ENCODE measurements at regions not wholly inside any gene's neighbourhood (a gene's known extent, or its start where the extent isn't known, plus 50 kb on each side); places are given as distances from the start of the nearest gene placed in this dataset.

GRCh38 chr9:82456642-82457041 is 468.1 kb downstream of the SPATA31D1 start:
- 80% methylated on average over 1 of the region's 1 CpG for WGBS (ENCODE audit: insufficient coverage)
- POLR2A ChIA-PET, result no interaction called here
- no peak overlapping the region for H3K4me2 ChIP-seq (replicated peaks; ENCODE audit: low read depth, low read length, poor library complexity, severe bottlenecking)
- no peaks in the 10 kb centered on the region for H3K79me2 ChIP-seq (ENCODE audit: control insufficient read depth, insufficient read depth, low read length)
- H3K9ac ChIP-seq (ENCODE audit: low read length), result no peak overlapping the region
- H3K36me3 ChIP-seq (replicated peaks in 1 of 2; ENCODE audit: control extremely low read depth in 1 of 2, control insufficient read depth in 1 of 2, extremely low read depth in 1 of 2, insufficient read depth in 2 of 2, low read length in 1 of 2), result no peaks in the 10 kb centered on the region
- no peak overlapping the region for H2AFZ ChIP-seq (ENCODE audit: insufficient read depth, low read depth, low read length, poor library complexity, severe bottlenecking)
- H3K27me3 ChIP-seq (replicated peaks in 1 of 4; ENCODE audit: control extremely low read depth in 1 of 4, control insufficient read depth in 3 of 4, insufficient read depth in 4 of 4, low read length in 3 of 4), result no peaks in the 10 kb centered on the region
- no peaks in the 10 kb centered on the region for H4K20me1 ChIP-seq (ENCODE audit: control insufficient read depth, insufficient read depth, low read length, poor library complexity, severe bottlenecking)
- Mint-ChIP-seq H3K4me1 (no peaks in the 10 kb centered on the region), H3K4me3 (no peak overlapping the region), H3K27me3 (no peaks in the 10 kb centered on the region), H3K9me3 (ENCODE audit: insufficient read depth) (peaks cover 11% of the 10 kb centered on the region), H3K27ac (no peak overlapping the region)
- peaks cover 0 to 4% (median 2%) of the 10 kb centered on the region in 3 donors for H3K9me3 ChIP-seq (ENCODE audit: control extremely low read depth in 1 of 3, control insufficient read depth in 2 of 3, insufficient read depth in 1 of 3, low read length in 2 of 3)
- no peaks in the 10 kb centered on the region for H3K4me1 ChIP-seq (ENCODE audit: control insufficient read depth in 2 of 2, insufficient read depth in 2 of 2, low read length in 2 of 2)
- no peak overlapping the region for H3K27ac ChIP-seq (ENCODE audit: low read length in 2 of 2)
- no peak for TF ChIP-seq CTCF (IDR thresholded peaks at IDR 0.05)
- TF ChIP-seq EZH2 (IDR thresholded peaks at IDR 0.05; ENCODE audit: borderline replicate concordance, insufficient read depth, low read depth, low read length, poor library complexity, severe bottlenecking), result no peak
- DNase-seq (no peak), ATAC-seq (ENCODE audit: low read depth) (no peak)
- CTCF ChIA-PET, result no interaction called here
- intact Hi-C loops (cut with micrococcal nuclease), result no loop called here
- no peak overlapping the region for H3K4me3 ChIP-seq (ENCODE audit: control extremely low read depth in 1 of 5, extremely low read depth in 1 of 5, insufficient read depth in 1 of 5, low read depth in 2 of 5, low read length in 4 of 5)

- CTCF ChIA-PET, result no interaction called here
- Histone ChIP-seq H3K4me1 (ENCODE audit: control insufficient read depth in 2 of 2, insufficient read depth in 2 of 2, low read length in 2 of 2) (no peaks in the 10 kb centered on the region), H3K36me3 (replicated peaks in 1 of 2; ENCODE audit: control extremely low read depth in 1 of 2, control insufficient read depth in 1 of 2, extremely low read depth in 1 of 2, insufficient read depth in 2 of 2, low read length in 1 of 2) (no peaks in the 10 kb centered on the region), H3K9ac (ENCODE audit: low read length) (no peak overlapping the region), H3K79me2 (ENCODE audit: control insufficient read depth, insufficient read depth, low read length) (no peaks in the 10 kb centered on the region), H3K27me3 (replicated peaks in 1 of 4; ENCODE audit: control extremely low read depth in 1 of 4, control insufficient read depth in 3 of 4, insufficient read depth in 4 of 4, low read length in 3 of 4) (no peaks in the 10 kb centered on the region), H4K20me1 (ENCODE audit: control insufficient read depth, insufficient read depth, low read length, poor library complexity, severe bottlenecking) (no peaks in the 10 kb centered on the region), H2AFZ (ENCODE audit: insufficient read depth, low read depth, low read length, poor library complexity, severe bottlenecking) (no peak overlapping the region), H3K27ac (ENCODE audit: low read length in 2 of 2) (no peak overlapping the region), H3K9me3 (ENCODE audit: control extremely low read depth in 1 of 3, control insufficient read depth in 2 of 3, insufficient read depth in 1 of 3, low read length in 2 of 3) (peaks cover 0 to 4% (median 1%) of the 10 kb centered on the region in 3 donors), H3K4me2 (replicated peaks; ENCODE audit: low read depth, low read length, poor library complexity, severe bottlenecking) (no peak overlapping the region), H3K4me3 (ENCODE audit: control extremely low read depth in 1 of 5, extremely low read depth in 1 of 5, insufficient read depth in 1 of 5, low read depth in 2 of 5, low read length in 4 of 5) (no peak overlapping the region)
- POLR2A ChIA-PET, result no interaction called here
- peaks cover 6% of the 10 kb centered on the region for H3K9me3 Mint-ChIP-seq (ENCODE audit: insufficient read depth)
- TF ChIP-seq CTCF (IDR thresholded peaks at IDR 0.05) (no peak), EZH2 (IDR thresholded peaks at IDR 0.05; ENCODE audit: borderline replicate concordance, insufficient read depth, low read depth, low read length, poor library complexity, severe bottlenecking) (no peak)
- WGBS (ENCODE audit: insufficient coverage), result no CpG with 5 or more reads among the region's 2 CpGs
- intact Hi-C loops (cut with micrococcal nuclease), result no loop called here
- H3K27me3 Mint-ChIP-seq, result no peaks in the 10 kb centered on the region
- ATAC-seq (ENCODE audit: low read depth), result no peak
- H3K27ac Mint-ChIP-seq, result no peak overlapping the region
- DNase-seq, result no peak
- no peaks in the 10 kb centered on the region for H3K4me1 Mint-ChIP-seq
- H3K4me3 Mint-ChIP-seq, result no peak overlapping the region
These were observed 468.7 kb downstream of the SPATA31D1 start for GRCh38 chr9:82457298-82457697.
